Activated naive CD8-positive, alpha-beta T cell (primary cell): ENCODE measurements at regions not wholly inside any gene's neighbourhood (a gene's known extent, or its start where the extent isn't known, plus 50 kb on each side); places are given as distances from the start of the nearest gene placed in this dataset.

Experiments used
- H3K27ac Mint-ChIP-seq: one replicate; pipeline ENCODE4 v1.8.0; 2021; ENCODE audit warnings: mixed read lengths
- H3K27me3 Mint-ChIP-seq: one replicate; pipeline ENCODE4 v1.8.0; 2021; ENCODE audit warnings: mixed read lengths
- H3K36me3 Mint-ChIP-seq: one replicate; pipeline ENCODE4 v1.8.0; 2021; ENCODE audit warnings: mixed read lengths
- H3K4me1 Mint-ChIP-seq: one replicate; pipeline ENCODE4 v1.8.0; 2021; ENCODE audit warnings: low read depth, mixed read lengths
- H3K4me3 Mint-ChIP-seq: one replicate; pipeline ENCODE4 v1.8.0; 2021; ENCODE audit warnings: mild to moderate bottlenecking, mixed read lengths
- H3K9me3 Mint-ChIP-seq: one replicate; pipeline ENCODE4 v1.8.0; 2021; ENCODE audit warnings: low read depth, mixed read lengths

DNA sequence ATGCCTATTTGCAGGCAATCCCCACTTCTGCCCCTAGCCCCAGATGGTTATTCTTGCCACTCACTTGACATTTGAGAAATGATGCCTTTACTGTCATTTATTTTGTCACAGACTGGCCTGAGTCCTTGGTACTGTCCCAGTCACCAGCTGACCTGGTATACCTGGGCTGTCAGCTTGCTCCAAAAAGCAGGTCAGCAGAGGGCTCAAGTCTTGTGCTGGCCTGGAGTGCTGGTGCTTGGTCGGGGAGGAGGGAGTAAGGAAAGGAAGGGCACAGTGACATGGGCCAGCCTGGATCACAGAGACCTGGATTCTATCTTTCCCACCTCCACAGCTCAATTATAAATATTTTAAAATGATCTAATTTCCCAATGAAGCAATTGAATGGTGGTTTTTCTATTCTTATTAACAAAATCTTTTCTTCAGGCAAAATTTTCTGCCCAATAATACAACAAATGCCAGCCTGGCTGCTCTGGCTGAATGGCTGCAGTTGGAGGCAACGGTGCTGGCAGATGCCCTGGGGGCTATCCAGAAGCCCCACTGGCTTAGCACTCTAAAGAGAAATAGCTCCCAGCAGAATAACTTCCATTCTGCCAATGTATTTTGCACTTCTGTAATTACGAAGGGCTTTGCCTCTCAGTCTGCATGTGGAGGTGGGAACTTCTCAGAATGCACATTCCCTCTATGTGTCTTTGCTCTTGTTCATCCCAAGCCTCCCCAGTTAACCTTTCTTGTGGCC lies 160.6 kb downstream of the GADD45G start:
- no peaks in the 10 kb centered on the region for H3K9me3 Mint-ChIP-seq
- H3K27me3 Mint-ChIP-seq: peaks cover 2% of the 10 kb centered on the region
- no peak overlapping the region for H3K27ac Mint-ChIP-seq
- no peaks in the 10 kb centered on the region for H3K4me1 Mint-ChIP-seq
- H3K36me3 Mint-ChIP-seq: peaks cover 5% of the 10 kb centered on the region
- no peak overlapping the region for H3K4me3 Mint-ChIP-seq

DNA sequence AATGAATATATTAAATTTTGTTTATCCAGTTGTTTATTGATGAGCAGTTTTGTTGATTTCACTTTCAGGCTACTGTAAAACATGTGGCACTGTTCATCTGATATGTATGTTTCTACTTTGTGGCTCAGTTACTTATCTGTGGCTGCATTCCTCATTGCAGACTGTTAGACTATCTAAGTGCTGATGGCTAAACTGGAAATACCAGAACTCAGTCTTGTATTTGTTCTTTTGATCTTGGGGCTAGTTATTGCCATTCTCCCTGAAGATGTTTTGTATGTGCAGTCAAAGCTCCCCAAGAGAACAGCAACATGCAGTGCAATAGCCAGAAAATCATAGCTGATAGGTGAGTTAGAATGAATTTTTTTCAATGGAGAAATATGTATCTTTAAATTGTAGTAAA lies 162.2 kb downstream of the GADD45G start:
- H3K4me3 Mint-ChIP-seq: no peak overlapping the region
- no peak overlapping the region for H3K27ac Mint-ChIP-seq
- no peaks in the 10 kb centered on the region for H3K36me3 Mint-ChIP-seq
- H3K9me3 Mint-ChIP-seq: no peaks in the 10 kb centered on the region
- H3K4me1 Mint-ChIP-seq: no peaks in the 10 kb centered on the region
- H3K27me3 Mint-ChIP-seq: no peaks in the 10 kb centered on the region

DNA sequence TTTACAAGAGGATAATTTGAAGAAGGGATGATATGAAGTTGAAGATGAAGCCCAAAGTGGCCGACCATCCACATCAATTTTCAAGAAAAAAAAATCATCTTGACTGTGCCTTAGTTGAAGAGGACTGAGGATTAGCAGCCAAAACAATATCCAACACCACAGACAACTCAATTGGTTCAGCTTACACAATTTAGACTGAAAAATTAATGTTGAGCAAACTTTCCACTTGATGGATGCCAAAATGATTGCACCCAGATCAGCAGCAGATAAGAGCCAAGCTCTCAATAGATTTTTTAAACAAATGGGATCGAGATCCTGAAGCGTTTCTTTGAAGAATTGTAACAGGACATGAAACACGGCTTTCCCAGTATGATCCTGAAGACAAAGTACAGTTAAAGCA lies 163.2 kb downstream of the GADD45G start:
- Mint-ChIP-seq H3K9me3 (no peaks in the 10 kb centered on the region), H3K36me3 (no peaks in the 10 kb centered on the region), H3K27me3 (no peaks in the 10 kb centered on the region), H3K4me1 (no peaks in the 10 kb centered on the region), H3K27ac (no peak overlapping the region), H3K4me3 (no peak overlapping the region)

- Mint-ChIP-seq H3K36me3 (no peaks in the 10 kb centered on the region), H3K27ac (no peak overlapping the region), H3K4me3 (no peak overlapping the region), H3K9me3 (no peaks in the 10 kb centered on the region), H3K4me1 (no peaks in the 10 kb centered on the region), H3K27me3 (no peaks in the 10 kb centered on the region)
Measured at GRCh38 chr9:89768650-89769071, 163.8 kb downstream of the GADD45G start.

DNA sequence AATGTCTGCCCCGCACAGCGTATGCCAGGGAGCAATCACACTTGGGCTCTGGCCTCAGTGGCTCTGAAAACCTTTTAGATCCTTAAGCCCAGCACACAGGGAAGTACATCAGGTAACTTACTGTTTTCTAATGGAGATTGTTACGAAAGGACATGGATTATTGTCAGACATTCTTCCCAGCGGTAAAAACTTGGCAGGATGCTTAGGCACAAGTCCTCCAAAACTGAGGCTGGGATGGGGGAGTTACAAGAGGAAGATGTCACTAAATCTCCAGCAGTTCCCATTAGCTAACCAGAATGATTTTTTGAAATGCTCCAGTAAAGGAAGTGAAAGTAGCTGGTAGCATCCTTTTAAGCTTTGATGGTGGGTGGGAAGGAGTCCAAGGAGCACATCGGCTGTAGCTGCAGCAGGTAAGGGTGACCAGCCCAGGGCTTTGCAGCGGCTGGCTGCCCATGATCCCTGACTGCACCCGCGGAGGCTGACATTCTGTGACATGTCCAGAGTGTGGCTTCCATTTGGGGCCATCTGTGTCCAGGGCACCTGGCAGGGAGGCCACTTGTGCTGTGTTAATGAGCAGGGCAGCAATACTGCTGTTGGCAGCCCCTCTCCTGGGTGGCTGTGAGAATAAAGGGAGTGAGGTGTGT lies 165.8 kb downstream of the GADD45G start:
- Mint-ChIP-seq H3K4me3 (no peak overlapping the region), H3K27ac (no peak overlapping the region), H3K27me3 (no peaks in the 10 kb centered on the region), H3K36me3 (no peaks in the 10 kb centered on the region), H3K9me3 (no peaks in the 10 kb centered on the region), H3K4me1 (no peaks in the 10 kb centered on the region)

- no peak overlapping the region for H3K4me3 Mint-ChIP-seq
Measured at GRCh38 chr9:89771205-89771604, 166.4 kb downstream of the GADD45G start.

GRCh38 chr9:89773170-89773569 lies 168.4 kb downstream of the GADD45G start:
- Mint-ChIP-seq H3K27ac (no peak overlapping the region), H3K4me1 (no peaks in the 10 kb centered on the region), H3K36me3 (no peaks in the 10 kb centered on the region), H3K27me3 (no peaks in the 10 kb centered on the region), H3K4me3 (no peak overlapping the region), H3K9me3 (no peaks in the 10 kb centered on the region)

More at GRCh38 chr9:89771205-89771604, 166.4 kb downstream of the GADD45G start:
- H3K27me3 Mint-ChIP-seq: no peaks in the 10 kb centered on the region
- no peak overlapping the region for H3K27ac Mint-ChIP-seq
- H3K36me3 Mint-ChIP-seq: no peaks in the 10 kb centered on the region
- no peaks in the 10 kb centered on the region for H3K4me1 Mint-ChIP-seq
- H3K9me3 Mint-ChIP-seq: no peaks in the 10 kb centered on the region

- H3K9me3 Mint-ChIP-seq: no peaks in the 10 kb centered on the region
- no peaks in the 10 kb centered on the region for H3K27me3 Mint-ChIP-seq
- no peaks in the 10 kb centered on the region for H3K36me3 Mint-ChIP-seq
- no peaks in the 10 kb centered on the region for H3K4me1 Mint-ChIP-seq
- no peak overlapping the region for H3K4me3 Mint-ChIP-seq
- H3K27ac Mint-ChIP-seq: no peak overlapping the region
Measured at GRCh38 chr9:89774858-89775370, 170.1 kb downstream of the GADD45G start.

GRCh38 chr9:89775641-89776040 lies 170.8 kb downstream of the GADD45G start:
- no peaks in the 10 kb centered on the region for H3K4me1 Mint-ChIP-seq
- H3K36me3 Mint-ChIP-seq: no peaks in the 10 kb centered on the region
- H3K4me3 Mint-ChIP-seq: no peak overlapping the region
- H3K27me3 Mint-ChIP-seq: no peaks in the 10 kb centered on the region
- H3K9me3 Mint-ChIP-seq: no peaks in the 10 kb centered on the region
- no peak overlapping the region for H3K27ac Mint-ChIP-seq

GRCh38 chr9:89776795-89777525 lies 172.1 kb downstream of the GADD45G start:
- Mint-ChIP-seq H3K4me1 (no peaks in the 10 kb centered on the region), H3K27ac (no peak overlapping the region), H3K4me3 (no peak overlapping the region), H3K9me3 (no peaks in the 10 kb centered on the region), H3K36me3 (no peaks in the 10 kb centered on the region), H3K27me3 (no peaks in the 10 kb centered on the region)

DNA sequence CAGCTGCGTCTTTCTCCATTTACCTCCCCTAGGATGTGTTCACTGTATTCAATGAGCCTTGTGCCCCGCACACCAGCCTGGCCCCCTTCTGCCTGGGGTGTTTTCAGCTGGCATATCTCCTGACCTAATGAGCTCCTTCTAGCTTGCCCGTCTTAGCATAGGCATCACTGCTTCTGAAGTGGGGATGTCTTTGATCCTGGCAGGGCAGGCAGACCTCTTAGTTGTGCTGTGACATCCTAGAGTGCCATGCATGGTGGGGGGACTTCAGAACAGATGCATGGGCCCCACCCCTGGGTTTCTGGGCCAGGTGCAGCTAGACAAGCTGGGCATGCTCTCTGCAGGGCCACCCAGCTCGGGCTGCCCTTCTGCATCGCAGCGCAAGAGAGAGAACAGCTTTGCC lies 172.7 kb downstream of the GADD45G start:
- no peak overlapping the region for H3K27ac Mint-ChIP-seq
- H3K36me3 Mint-ChIP-seq: no peaks in the 10 kb centered on the region

DNA sequence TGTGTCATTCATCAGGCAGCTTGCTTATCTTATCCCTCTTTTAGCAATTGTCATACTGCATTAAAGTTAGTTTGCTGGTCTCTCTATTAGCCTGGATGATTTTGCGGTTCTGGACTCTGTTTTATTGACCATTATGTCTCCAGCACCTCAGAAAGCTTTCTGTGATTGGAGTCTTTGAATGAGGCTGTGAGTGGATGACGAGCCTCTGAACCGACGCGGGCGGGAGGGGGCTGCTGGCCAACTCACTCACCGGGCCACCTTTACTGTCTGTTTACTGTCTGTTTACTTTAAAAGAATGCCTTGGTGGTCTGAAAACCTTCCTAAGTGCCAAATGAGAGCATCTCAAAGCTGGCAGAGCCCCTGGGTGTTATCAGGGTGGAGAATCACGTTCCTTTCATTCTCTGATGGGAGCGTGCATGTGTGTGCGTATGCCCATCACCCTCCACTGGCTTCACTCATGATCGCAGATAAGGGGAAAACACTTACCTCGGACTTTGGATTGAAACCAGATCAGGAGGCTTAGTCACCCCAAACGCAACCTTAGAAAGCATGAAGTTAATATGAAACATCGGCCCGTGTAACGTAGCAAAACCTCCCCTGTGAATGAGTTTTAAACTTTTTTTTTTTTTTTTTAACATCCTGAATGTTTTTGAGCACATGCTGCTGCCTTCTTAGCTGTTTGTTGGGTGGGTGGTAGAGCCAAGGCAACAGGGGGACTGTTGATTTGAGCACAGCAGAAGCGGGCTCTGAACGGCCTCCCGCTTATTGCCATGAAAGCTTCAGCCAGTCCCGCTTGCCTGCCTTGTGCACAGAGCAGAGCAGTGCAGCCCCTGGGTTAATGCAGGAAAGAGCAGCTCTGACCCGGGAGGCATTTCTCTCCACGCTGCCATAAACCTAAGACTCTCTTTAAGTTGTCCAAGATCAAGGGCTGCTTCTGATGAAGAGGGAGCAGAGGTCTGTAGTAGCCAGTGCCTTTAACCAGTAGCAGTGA lies 173.6 kb downstream of the GADD45G start:
- peak overlapping the region; percentile 41 for H3K27ac Mint-ChIP-seq
- H3K4me1 Mint-ChIP-seq: no peaks in the 10 kb centered on the region
- no peaks in the 10 kb centered on the region for H3K9me3 Mint-ChIP-seq
- no peaks in the 10 kb centered on the region for H3K36me3 Mint-ChIP-seq
- no peaks in the 10 kb centered on the region for H3K27me3 Mint-ChIP-seq
- no peak overlapping the region for H3K4me3 Mint-ChIP-seq

More for the DNA sequence above, 172.7 kb downstream of the GADD45G start:
- H3K4me3 Mint-ChIP-seq: no peak overlapping the region
- H3K9me3 Mint-ChIP-seq: no peaks in the 10 kb centered on the region
- H3K27me3 Mint-ChIP-seq: no peaks in the 10 kb centered on the region
- H3K4me1 Mint-ChIP-seq: no peaks in the 10 kb centered on the region

DNA sequence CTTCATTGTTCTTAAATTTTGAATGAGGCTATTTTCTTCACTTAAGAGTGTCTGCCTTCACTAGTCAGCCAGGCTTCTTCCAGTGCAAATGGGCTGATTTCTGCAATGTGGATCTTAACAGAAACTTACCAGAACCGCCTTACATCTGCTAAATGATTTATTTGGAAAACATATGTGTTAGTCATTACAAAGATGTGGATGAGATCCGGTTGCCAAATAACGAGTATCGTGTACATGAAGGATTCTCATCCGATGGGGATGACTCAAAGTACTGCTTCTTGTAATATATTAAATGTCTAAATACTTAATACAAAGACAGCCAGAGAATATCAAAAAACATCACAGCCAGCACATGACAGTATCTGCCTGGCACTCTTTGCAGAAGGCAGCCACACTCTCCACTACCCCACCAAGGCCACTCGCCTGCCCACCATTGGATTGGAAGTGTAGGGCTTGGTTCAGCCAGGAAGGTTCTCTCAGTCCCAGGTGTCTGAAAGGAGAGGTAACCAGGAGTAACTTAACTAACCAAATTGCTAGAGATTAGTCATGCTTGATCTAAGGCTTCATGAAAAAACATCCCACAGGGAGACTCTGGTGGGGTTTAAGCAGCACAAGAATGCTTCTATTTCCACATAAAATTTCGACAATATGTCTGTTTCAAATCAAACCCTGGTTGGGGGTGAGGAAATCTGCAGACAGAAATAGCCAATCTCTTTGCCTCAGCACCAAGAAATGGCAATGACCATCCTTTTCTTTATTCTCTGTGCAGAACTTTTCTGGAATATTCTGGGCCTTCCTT lies 174.8 kb downstream of the GADD45G start:
- Mint-ChIP-seq H3K9me3 (no peaks in the 10 kb centered on the region), H3K27me3 (no peaks in the 10 kb centered on the region), H3K4me3 (no peak overlapping the region), H3K4me1 (no peaks in the 10 kb centered on the region), H3K27ac (no peak overlapping the region), H3K36me3 (no peaks in the 10 kb centered on the region)

DNA sequence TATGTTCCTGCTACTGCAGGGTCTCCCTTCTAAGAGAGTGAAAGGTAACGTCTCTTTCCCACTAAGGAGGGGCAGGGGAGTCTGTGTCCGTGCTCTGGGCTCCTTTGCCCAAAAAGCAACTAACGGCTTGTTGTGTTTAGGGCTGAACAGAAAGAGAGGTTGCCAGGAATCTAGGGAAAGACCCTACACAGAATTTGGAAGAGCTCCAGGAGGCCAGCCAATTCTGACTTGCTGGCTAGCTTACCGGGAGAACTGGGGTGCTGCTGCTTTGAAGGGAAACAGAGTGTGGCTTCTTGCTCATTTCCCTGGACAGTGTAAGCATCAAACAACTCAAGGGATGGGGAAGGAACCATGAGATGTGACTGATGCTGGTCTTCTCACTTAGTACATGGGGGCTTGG lies 176.1 kb downstream of the GADD45G start:
- Mint-ChIP-seq H3K9me3 (no peaks in the 10 kb centered on the region), H3K27me3 (peaks cover 3% of the 10 kb centered on the region), H3K36me3 (no peaks in the 10 kb centered on the region), H3K4me3 (no peak overlapping the region), H3K27ac (no peak overlapping the region), H3K4me1 (no peaks in the 10 kb centered on the region)
